PC-9 (cell line): ENCODE measurements at regions not wholly inside any gene's neighbourhood (a gene's known extent, or its start where the extent isn't known, plus 50 kb on each side); places are given as distances from the start of the nearest gene placed in this dataset.

Experiments used
- BruUV-seq: library from RNA; stranded (reverse); fragments of 400-500 nt; replicated peaks from 2 replicates; lab custom pipeline; 2021; lab: Mats Ljungman, UMichigan
- CTCF ChIA-PET: fragments of 300-600 bp; sonication (Branson Sonifier 250); formaldehyde crosslinking; loops from one replicate; lab custom pipeline; 2022; ENCODE audit warnings: antibody characterized with exemption; lab: Charles Lee
- POLR2A ChIA-PET: fragments of 300-600 bp; sonication (Branson Sonifier 250); formaldehyde crosslinking; loops from one replicate; lab custom pipeline; 2022; ENCODE audit warnings: antibody characterized with exemption; ENCODE audit not compliant: unreplicated experiment; lab: Charles Lee
- DNase-seq, 2 experiments: peaks; one replicate each; pipeline versions ENCODE4 v3.0.0 to v3.0.0-alpha.2; 2015 to 2022; ENCODE audit warnings: mixed read lengths in 1 of 2
- H2AFZ ChIP-seq: fragments of 200-600 bp; sonication (generic); 2 replicates; pipeline ENCODE4 v1.8.1; 2017; ENCODE audit warnings: antibody characterized with exemption
- H3F3A ChIP-seq: fragments of 200-600 bp; sonication (generic); 2 replicates; pipeline ENCODE4 v1.8.1; 2017; ENCODE audit warnings: antibody characterized with exemption, mild to moderate bottlenecking, low read depth; ENCODE audit not compliant: insufficient read depth
- H3K27ac ChIP-seq: fragments of 200-600 bp; sonication (generic); 2 replicates; pipeline ENCODE4 v1.6.1; 2016; ENCODE audit warnings: mixed run types
- H3K27me3 ChIP-seq: fragments of 200-600 bp; sonication (generic); 2 replicates; pipeline ENCODE4 v1.6.1; 2016; ENCODE audit warnings: low read depth, mixed run types; ENCODE audit not compliant: insufficient read depth
- H3K36me3 ChIP-seq: fragments of 200-600 bp; sonication (generic); 2 replicates; pipeline ENCODE4 v1.6.1; 2016; ENCODE audit warnings: low read depth, mixed run types
- H3K4me1 ChIP-seq: fragments of 200-600 bp; sonication (generic); replicated peaks from 2 replicates; pipeline ENCODE4 v1.6.1; 2016; ENCODE audit warnings: mixed run types; ENCODE audit not compliant: insufficient read depth
- H3K4me2 ChIP-seq: fragments of 200-600 bp; sonication (generic); 2 replicates; pipeline ENCODE4 v1.6.1; 2017; ENCODE audit warnings: mixed run types
- H3K4me3 ChIP-seq: fragments of 200-600 bp; sonication (generic); 2 replicates; pipeline ENCODE4 v1.6.1; 2016; ENCODE audit warnings: mixed run types
- H3K79me2 ChIP-seq: fragments of 200-600 bp; sonication (generic); 2 replicates; pipeline ENCODE4 v1.6.1; 2017; ENCODE audit warnings: low read depth, mixed run types
- H3K9me2 ChIP-seq: fragments of 200-600 bp; sonication (generic); 2 replicates; pipeline ENCODE4 v1.8.1; 2017; ENCODE audit warnings: mild to moderate bottlenecking; ENCODE audit not compliant: insufficient read depth
- H3K9me3 ChIP-seq: fragments of 200-600 bp; sonication (generic); 2 replicates; pipeline ENCODE4 v1.8.1; 2016; ENCODE audit warnings: low read depth; ENCODE audit not compliant: insufficient read depth
- H4K20me1 ChIP-seq: fragments of 200-600 bp; sonication (generic); 2 replicates; pipeline ENCODE4 v1.8.1; 2017; ENCODE audit not compliant: insufficient read depth
- CTCF ChIP-seq: fragments of 200-600 bp; sonication (generic); conservative IDR thresholded peaks from 2 replicates; pipeline ENCODE4 v1.6.1; 2017; ENCODE audit warnings: mixed run types, antibody characterized with exemption, mild to moderate bottlenecking, moderate library complexity
- EZH2 ChIP-seq: fragments of 200-600 bp; sonication (generic); IDR thresholded peaks from 2 replicates; pipeline ENCODE4 v1.8.0; 2017; ENCODE audit warnings: antibody characterized with exemption, low read depth
- intact Hi-C: fragments of 100-400 bp; cut with micrococcal nuclease; formaldehyde crosslinking; loops from one replicate; pipeline ENCODE4 v1.10.0; 2022; ENCODE audit not compliant: unreplicated experiment

- H3F3A ChIP-seq, result no peaks in the 10 kb centered on the region
- intact Hi-C loops, result no loop called here
- H2AFZ ChIP-seq, result no peak overlapping the region
- no peaks in the 10 kb centered on the region for H3K79me2 ChIP-seq
- ChIA-PET CTCF (no interaction called here), POLR2A (no interaction called here)
- no peak for DNase-seq
- H3K4me3 ChIP-seq, result no peak overlapping the region
- no TSS peak for BruUV-seq
- no peaks in the 10 kb centered on the region for H3K9me3 ChIP-seq
- H3K4me1 ChIP-seq, result no peaks in the 10 kb centered on the region
- H3K4me2 ChIP-seq, result no peak overlapping the region
- H3K27me3 ChIP-seq, result no peaks in the 10 kb centered on the region
- H3K27ac ChIP-seq, result no peak overlapping the region
- H3K36me3 ChIP-seq, result no peaks in the 10 kb centered on the region
- TF ChIP-seq EZH2 (no peak), CTCF (no peak)
- no peaks in the 10 kb centered on the region for H3K9me2 ChIP-seq
- H4K20me1 ChIP-seq, result no peaks in the 10 kb centered on the region
These were observed 2170.5 kb upstream of the PIK3C3 start for GRCh38 chr18:39784541-39784940.

GRCh38 chr18:39781565-39781964 lies 2173.5 kb upstream of the PIK3C3 start:
- Histone ChIP-seq H2AFZ (no peak overlapping the region), H3K27me3 (no peaks in the 10 kb centered on the region), H3K4me2 (no peak overlapping the region), H3F3A (no peaks in the 10 kb centered on the region), H3K36me3 (no peaks in the 10 kb centered on the region), H3K4me1 (no peaks in the 10 kb centered on the region), H3K9me2 (no peaks in the 10 kb centered on the region), H3K27ac (no peak overlapping the region), H4K20me1 (no peaks in the 10 kb centered on the region), H3K4me3 (no peak overlapping the region), H3K9me3 (no peaks in the 10 kb centered on the region), H3K79me2 (no peaks in the 10 kb centered on the region)
- POLR2A ChIA-PET, result no interaction called here
- CTCF ChIA-PET, result no interaction called here
- BruUV-seq, result no TSS peak
- TF ChIP-seq CTCF (no peak), EZH2 (no peak)
- intact Hi-C loops, result no loop called here
- no peak for DNase-seq

GRCh38 chr18:39780774-39781173 lies 2174.3 kb upstream of the PIK3C3 start:
- no peak overlapping the region for H3K27ac ChIP-seq
- intact Hi-C loops, result no loop called here
- no peaks in the 10 kb centered on the region for H3K36me3 ChIP-seq
- H3K79me2 ChIP-seq, result no peaks in the 10 kb centered on the region
- CTCF ChIA-PET, result no interaction called here
- DNase-seq, result no peak
- no peak overlapping the region for H3K4me2 ChIP-seq
- POLR2A ChIA-PET, result no interaction called here
- no peaks in the 10 kb centered on the region for H3K9me2 ChIP-seq
- no peaks in the 10 kb centered on the region for H3K9me3 ChIP-seq
- no peak overlapping the region for H3K4me3 ChIP-seq
- no TSS peak for BruUV-seq
- TF ChIP-seq EZH2 (no peak), CTCF (no peak)
- no peak overlapping the region for H2AFZ ChIP-seq
- no peaks in the 10 kb centered on the region for H3K27me3 ChIP-seq
- H3F3A ChIP-seq, result no peaks in the 10 kb centered on the region
- no peaks in the 10 kb centered on the region for H4K20me1 ChIP-seq
- H3K4me1 ChIP-seq, result no peaks in the 10 kb centered on the region
